ENCODE measurements at regions not wholly inside any gene's neighbourhood (a gene's known extent, or its start where the extent isn't known, plus 50 kb on each side); places are given as distances from the start of the nearest gene placed in this dataset.

DNA sequence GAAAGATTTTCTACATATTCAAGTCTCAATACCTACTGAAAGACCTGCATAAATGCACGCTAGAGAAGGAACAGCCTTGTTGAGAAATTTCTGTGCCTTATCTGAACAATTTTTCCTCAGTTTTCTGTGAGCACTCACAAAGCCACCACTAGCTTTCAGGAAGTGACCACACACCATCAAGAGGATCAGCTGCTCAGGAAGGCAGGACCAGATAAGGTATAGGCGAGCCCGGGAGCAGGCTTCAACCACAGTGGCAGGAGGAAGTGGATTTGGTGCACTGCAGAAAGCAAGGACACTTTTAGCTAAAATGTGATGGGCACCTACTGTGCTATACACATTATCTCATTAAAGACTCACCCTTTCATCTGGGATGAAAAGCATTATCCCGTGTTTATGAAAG is 220.8 kb downstream of the RAB38 start:
- H3K9me3 ChIP-seq: no peaks in the 10 kb centered on the region
- no peaks in the 10 kb centered on the region for H3K36me3 ChIP-seq
- intact Hi-C loops (cut with DNase I; ENCODE audit: low total_unique reads): no loop called here
- H3K27ac ChIP-seq: no peak overlapping the region
- no peaks in the 10 kb centered on the region for H3K27me3 ChIP-seq
- H3K4me1 ChIP-seq: no peaks in the 10 kb centered on the region
- no peak overlapping the region for H3K4me3 ChIP-seq
- TF ChIP-seq, protein P1, sequence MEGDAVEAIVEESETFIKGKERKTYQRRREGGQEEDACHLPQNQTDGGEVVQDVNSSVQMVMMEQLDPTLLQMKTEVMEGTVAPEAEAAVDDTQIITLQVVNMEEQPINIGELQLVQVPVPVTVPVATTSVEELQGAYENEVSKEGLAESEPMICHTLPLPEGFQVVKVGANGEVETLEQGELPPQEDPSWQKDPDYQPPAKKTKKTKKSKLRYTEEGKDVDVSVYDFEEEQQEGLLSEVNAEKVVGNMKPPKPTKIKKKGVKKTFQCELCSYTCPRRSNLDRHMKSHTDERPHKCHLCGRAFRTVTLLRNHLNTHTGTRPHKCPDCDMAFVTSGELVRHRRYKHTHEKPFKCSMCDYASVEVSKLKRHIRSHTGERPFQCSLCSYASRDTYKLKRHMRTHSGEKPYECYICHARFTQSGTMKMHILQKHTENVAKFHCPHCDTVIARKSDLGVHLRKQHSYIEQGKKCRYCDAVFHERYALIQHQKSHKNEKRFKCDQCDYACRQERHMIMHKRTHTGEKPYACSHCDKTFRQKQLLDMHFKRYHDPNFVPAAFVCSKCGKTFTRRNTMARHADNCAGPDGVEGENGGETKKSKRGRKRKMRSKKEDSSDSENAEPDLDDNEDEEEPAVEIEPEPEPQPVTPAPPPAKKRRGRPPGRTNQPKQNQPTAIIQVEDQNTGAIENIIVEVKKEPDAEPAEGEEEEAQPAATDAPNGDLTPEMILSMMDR (IDR thresholded peaks at IDR 0.05): no peak
- DNase-seq: no peak

DNA sequence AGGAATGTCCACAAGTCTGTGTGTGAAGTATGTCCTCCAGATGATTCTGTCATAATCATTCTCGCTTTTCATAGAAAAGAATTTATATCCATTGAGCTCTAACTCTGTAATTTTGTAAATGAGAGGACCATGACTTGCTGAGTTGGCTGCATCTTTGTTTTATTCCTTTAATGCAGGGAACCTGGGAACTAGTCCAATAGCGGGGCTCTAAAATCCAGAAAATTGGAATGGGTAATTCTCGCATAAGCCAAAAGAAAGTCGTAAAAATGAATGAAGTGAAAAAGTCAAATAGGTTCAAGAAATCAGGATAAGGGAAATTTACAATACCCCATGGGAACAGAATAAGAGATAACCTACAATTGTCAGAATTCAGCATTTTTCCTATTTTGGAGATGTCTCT is 232.5 kb downstream of the RAB38 start:
- Histone ChIP-seq H3K9me3 (no peaks in the 10 kb centered on the region), H3K36me3 (no peaks in the 10 kb centered on the region), H3K27ac (no peak overlapping the region), H3K4me1 (no peaks in the 10 kb centered on the region), H3K4me3 (no peak overlapping the region), H3K27me3 (no peaks in the 10 kb centered on the region)
- TF ChIP-seq, protein P1 (IDR thresholded peaks at IDR 0.05): no peak
- no peak for DNase-seq
- intact Hi-C loops (cut with DNase I; ENCODE audit: low total_unique reads): no loop called here

DNA sequence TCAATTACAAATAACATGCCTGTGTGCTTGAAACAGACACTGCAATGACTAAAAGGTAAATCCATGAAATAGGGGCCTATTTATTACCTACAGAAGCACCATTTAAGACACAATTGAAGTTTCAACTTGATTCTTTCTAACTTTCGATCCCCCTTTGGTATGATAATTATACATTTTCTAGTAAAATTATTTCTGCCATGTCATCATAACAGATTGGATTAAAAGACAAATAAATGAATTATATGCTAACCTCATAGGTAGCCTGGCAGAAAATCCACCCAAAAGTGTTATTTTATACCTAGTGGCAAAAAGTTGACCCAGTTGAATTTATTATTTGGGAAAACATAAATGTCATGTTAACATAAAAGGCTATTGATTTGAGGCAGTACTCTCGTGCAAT is 241.1 kb downstream of the RAB38 start:
- TF ChIP-seq, protein P1 (IDR thresholded peaks at IDR 0.05): no peak
- Histone ChIP-seq H3K36me3 (no peaks in the 10 kb centered on the region), H3K9me3 (no peaks in the 10 kb centered on the region), H3K27me3 (no peaks in the 10 kb centered on the region), H3K4me3 (no peak overlapping the region), H3K4me1 (no peaks in the 10 kb centered on the region), H3K27ac (no peak overlapping the region)
- intact Hi-C loops (cut with DNase I; ENCODE audit: low total_unique reads): no loop called here
- DNase-seq: no peak

DNA sequence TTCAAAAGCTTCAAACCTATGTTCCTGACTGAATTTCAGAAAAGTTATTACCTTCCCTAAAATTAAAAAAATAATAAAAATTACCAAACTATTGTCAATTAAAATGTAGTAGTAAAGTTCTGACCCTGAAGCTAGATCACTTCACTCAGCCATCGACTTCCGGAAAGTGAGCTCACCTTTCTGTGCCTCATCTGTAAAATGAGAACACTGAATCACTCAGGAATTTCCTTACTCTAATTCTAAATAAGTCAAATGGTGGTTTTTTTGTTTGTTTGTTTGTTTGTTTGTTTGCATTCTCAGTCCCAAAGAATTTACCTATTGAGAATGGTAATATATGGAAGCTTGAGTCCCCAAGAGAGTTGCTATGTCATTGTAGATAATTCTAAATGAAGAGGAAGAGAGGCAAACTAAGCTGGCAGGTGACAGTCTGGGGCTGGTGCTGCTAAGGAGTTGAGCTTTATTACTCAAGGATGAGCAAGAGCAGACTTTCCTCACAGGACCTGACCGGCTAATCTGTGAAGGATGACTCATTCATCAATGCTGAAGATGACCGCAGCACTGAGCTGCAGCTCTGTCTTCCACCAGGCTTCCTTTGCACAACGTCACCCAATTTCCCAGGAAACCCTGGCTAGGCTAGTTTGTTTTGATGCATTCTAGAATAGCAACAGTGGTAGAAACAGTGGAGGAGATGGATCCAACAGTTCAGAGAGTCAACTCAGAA is 248.8 kb downstream of the RAB38 start:
- no peak overlapping the region for H3K4me3 ChIP-seq
- DNase-seq: peak in 1 of 2 donors; percentile 20
- TF ChIP-seq, protein P1 (IDR thresholded peaks at IDR 0.05): no peak
- H3K9me3 ChIP-seq: no peaks in the 10 kb centered on the region
- H3K27ac ChIP-seq: no peak overlapping the region
- intact Hi-C loops (cut with DNase I; ENCODE audit: low total_unique reads): no loop called here
- no peaks in the 10 kb centered on the region for H3K4me1 ChIP-seq
- no peaks in the 10 kb centered on the region for H3K36me3 ChIP-seq
- H3K27me3 ChIP-seq: no peaks in the 10 kb centered on the region

DNA sequence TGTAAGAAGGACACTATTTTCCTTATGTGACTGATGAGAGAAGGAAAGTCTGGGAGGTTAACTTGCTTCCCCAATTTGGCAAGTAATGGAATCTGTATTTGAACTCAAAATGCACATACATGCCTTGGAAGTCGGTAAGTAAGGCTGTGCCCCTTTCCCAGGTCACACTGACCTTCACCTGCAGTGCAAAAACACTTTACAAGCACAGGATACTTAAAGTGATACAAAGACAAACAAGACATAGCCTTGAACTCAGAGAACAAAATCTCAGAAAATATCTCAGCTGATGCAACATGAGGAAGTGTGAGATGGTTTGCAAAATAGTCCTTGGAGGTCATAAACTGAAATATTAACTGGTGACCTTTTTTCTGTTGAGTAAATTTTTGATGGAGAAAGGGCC is 251.1 kb downstream of the RAB38 start:
- H3K4me1 ChIP-seq: no peaks in the 10 kb centered on the region
- intact Hi-C loops (cut with DNase I; ENCODE audit: low total_unique reads): no loop called here

More for the DNA sequence above, 251.1 kb downstream of the RAB38 start:
- Histone ChIP-seq H3K27me3 (no peaks in the 10 kb centered on the region), H3K27ac (no peak overlapping the region), H3K9me3 (no peaks in the 10 kb centered on the region), H3K36me3 (no peaks in the 10 kb centered on the region), H3K4me3 (no peak overlapping the region)
- no peak for DNase-seq
- TF ChIP-seq, protein P1 (IDR thresholded peaks at IDR 0.05): no peak

All from tibial artery (tissue), 4 donors.